ENCODE measurements at regions not wholly inside any gene's neighbourhood (a gene's known extent, or its start where the extent isn't known, plus 50 kb on each side); places are given as distances from the start of the nearest gene placed in this dataset.

GRCh38 chr4:45385306-45385705 is 659.0 kb upstream of the GNPDA2 start:
- no peaks in the 10 kb centered on the region for H3K27me3 ChIP-seq (ENCODE audit: insufficient read depth, poor library complexity, severe bottlenecking)
- H3K4me3 ChIP-seq (replicated peaks; ENCODE audit: insufficient read depth, low read length), result no peak overlapping the region
- no peak overlapping the region for H3K27ac ChIP-seq (replicated peaks)
- DNase-seq (ENCODE audit: low read depth in 1 of 2, low spot score in 1 of 2), result no peak
- TF ChIP-seq GABPA (IDR thresholded peaks at IDR 0.05; ENCODE audit: low read depth), result no peak
- TF ChIP-seq CTCF (IDR thresholded peaks at IDR 0.05; ENCODE audit: insufficient read depth, low read length), result no peak
- TF ChIP-seq, protein P1, sequence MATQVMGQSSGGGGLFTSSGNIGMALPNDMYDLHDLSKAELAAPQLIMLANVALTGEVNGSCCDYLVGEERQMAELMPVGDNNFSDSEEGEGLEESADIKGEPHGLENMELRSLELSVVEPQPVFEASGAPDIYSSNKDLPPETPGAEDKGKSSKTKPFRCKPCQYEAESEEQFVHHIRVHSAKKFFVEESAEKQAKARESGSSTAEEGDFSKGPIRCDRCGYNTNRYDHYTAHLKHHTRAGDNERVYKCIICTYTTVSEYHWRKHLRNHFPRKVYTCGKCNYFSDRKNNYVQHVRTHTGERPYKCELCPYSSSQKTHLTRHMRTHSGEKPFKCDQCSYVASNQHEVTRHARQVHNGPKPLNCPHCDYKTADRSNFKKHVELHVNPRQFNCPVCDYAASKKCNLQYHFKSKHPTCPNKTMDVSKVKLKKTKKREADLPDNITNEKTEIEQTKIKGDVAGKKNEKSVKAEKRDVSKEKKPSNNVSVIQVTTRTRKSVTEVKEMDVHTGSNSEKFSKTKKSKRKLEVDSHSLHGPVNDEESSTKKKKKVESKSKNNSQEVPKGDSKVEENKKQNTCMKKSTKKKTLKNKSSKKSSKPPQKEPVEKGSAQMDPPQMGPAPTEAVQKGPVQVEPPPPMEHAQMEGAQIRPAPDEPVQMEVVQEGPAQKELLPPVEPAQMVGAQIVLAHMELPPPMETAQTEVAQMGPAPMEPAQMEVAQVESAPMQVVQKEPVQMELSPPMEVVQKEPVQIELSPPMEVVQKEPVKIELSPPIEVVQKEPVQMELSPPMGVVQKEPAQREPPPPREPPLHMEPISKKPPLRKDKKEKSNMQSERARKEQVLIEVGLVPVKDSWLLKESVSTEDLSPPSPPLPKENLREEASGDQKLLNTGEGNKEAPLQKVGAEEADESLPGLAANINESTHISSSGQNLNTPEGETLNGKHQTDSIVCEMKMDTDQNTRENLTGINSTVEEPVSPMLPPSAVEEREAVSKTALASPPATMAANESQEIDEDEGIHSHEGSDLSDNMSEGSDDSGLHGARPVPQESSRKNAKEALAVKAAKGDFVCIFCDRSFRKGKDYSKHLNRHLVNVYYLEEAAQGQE (IDR thresholded peaks at IDR 0.05; ENCODE audit: insufficient replicate concordance, low read depth), result no peak
- TF ChIP-seq POLR2AphosphoS5 (IDR thresholded peaks at IDR 0.05; ENCODE audit: low read depth), result no peak
- no peak for TF ChIP-seq SPI1 (IDR thresholded peaks at IDR 0.05; ENCODE audit: borderline replicate concordance, low read depth)

- H3K27ac ChIP-seq (replicated peaks), result no peak overlapping the region
- TF ChIP-seq POLR2AphosphoS5 (IDR thresholded peaks at IDR 0.05; ENCODE audit: low read depth) (no peak), GABPA (IDR thresholded peaks at IDR 0.05; ENCODE audit: low read depth) (no peak), SPI1 (IDR thresholded peaks at IDR 0.05; ENCODE audit: borderline replicate concordance, low read depth) (no peak)
- TF ChIP-seq, protein P1 (IDR thresholded peaks at IDR 0.05; ENCODE audit: insufficient replicate concordance, low read depth), result no peak
- no peak for DNase-seq (ENCODE audit: low read depth in 1 of 2, low spot score in 1 of 2)
- no peak overlapping the region for H3K4me3 ChIP-seq (replicated peaks; ENCODE audit: insufficient read depth, low read length)
- H3K27me3 ChIP-seq (ENCODE audit: insufficient read depth, poor library complexity, severe bottlenecking), result no peaks in the 10 kb centered on the region
These were observed 644.1 kb upstream of the GNPDA2 start for GRCh38 chr4:45370408-45370807.

GRCh38 chr4:45368832-45369231 is 642.5 kb upstream of the GNPDA2 start:
- no peak for DNase-seq (ENCODE audit: low read depth in 1 of 2, low spot score in 1 of 2)
- Histone ChIP-seq H3K27me3 (ENCODE audit: insufficient read depth, poor library complexity, severe bottlenecking) (no peaks in the 10 kb centered on the region), H3K4me3 (replicated peaks; ENCODE audit: insufficient read depth, low read length) (no peak overlapping the region), H3K27ac (replicated peaks) (no peak overlapping the region)
- no peak for TF ChIP-seq CTCF (IDR thresholded peaks at IDR 0.05; ENCODE audit: insufficient read depth, low read length)
- TF ChIP-seq SPI1 (IDR thresholded peaks at IDR 0.05; ENCODE audit: borderline replicate concordance, low read depth), result no peak

DNA sequence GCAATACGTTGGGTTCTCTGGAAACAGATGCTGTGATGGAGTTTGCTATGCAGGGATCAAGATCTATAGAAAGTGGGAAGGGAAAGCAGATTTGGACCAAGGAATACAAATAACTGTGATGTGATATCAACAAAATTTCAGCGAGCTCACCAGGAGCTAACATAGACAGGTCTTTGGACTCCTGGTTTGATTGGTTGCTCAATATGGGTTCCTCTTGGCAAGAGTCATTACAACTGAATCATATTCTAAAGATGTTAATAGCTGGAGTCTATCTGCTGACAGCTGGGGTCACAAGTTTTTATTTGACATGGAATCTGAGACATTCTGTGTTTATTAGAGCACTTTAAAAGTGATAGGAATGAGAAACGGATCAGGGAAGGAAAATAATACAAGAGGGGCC is 637.6 kb upstream of the GNPDA2 start:
- TF ChIP-seq GABPA (IDR thresholded peaks at IDR 0.05; ENCODE audit: low read depth) (no peak), CTCF (IDR thresholded peaks at IDR 0.05; ENCODE audit: insufficient read depth, low read length) (no peak), POLR2AphosphoS5 (IDR thresholded peaks at IDR 0.05; ENCODE audit: low read depth) (no peak), SPI1 (IDR thresholded peaks at IDR 0.05; ENCODE audit: borderline replicate concordance, low read depth) (no peak)
- TF ChIP-seq, protein P1 (IDR thresholded peaks at IDR 0.05; ENCODE audit: insufficient replicate concordance, low read depth), result no peak
- no peak overlapping the region for H3K4me3 ChIP-seq (replicated peaks; ENCODE audit: insufficient read depth, low read length)
- DNase-seq (ENCODE audit: low read depth in 1 of 2, low spot score in 1 of 2), result no peak
- no peak overlapping the region for H3K27ac ChIP-seq (replicated peaks)
- H3K27me3 ChIP-seq (ENCODE audit: insufficient read depth, poor library complexity, severe bottlenecking), result no peaks in the 10 kb centered on the region
